Right lobe of liver (tissue), 6 donors: ENCODE measurements at regions not wholly inside any gene's neighbourhood (a gene's known extent, or its start where the extent isn't known, plus 50 kb on each side); places are given as distances from the start of the nearest gene placed in this dataset.

Experiments
- ATAC-seq, 4 donors: fragments of 200-7000 bp; cut with Tn5 transposase; one replicate each; pipeline ENCODE4 v1.9.1; 2020; ENCODE audit warnings: mild to moderate bottlenecking in 4 of 4, moderate library complexity in 4 of 4
- DNase-seq, 3 donors: peaks; one replicate each; pipeline ENCODE4 v3.0.0-alpha.2; 2020
- H3K27ac ChIP-seq, 3 donors: fragments of 200-600 bp; one replicate each; pipeline ENCODE4 v1.8.0; 2022
- H3K27me3 ChIP-seq, 2 donors: fragments of 200-600 bp; one replicate each; pipeline ENCODE4 v1.8.0; 2022
- H3K36me3 ChIP-seq, 4 donors: fragments of 200-600 bp; sonication (generic) in 1 of 4; one replicate each; pipeline versions ENCODE4 v1.5.1 to v1.8.0; 2017 to 2022; ENCODE audit warnings: control low read depth in 1 of 4
- H3K4me1 ChIP-seq, 4 donors: fragments of 200-600 bp; sonication (generic) in 1 of 4; one replicate each; pipeline versions ENCODE4 v1.5.1 to v1.8.0; 2017 to 2022; ENCODE audit warnings: control low read depth in 1 of 4
- H3K4me3 ChIP-seq, 3 donors: fragments of 200-600 bp; one replicate each; pipeline ENCODE4 v1.8.0; 2022
- H3K9me3 ChIP-seq, 4 donors: fragments of 200-600 bp; sonication (generic) in 1 of 4; one replicate each; pipeline versions ENCODE4 v1.5.1 to v1.8.0; 2017 to 2022; ENCODE audit warnings: control low read depth in 1 of 4
- POLR2A ChIP-seq: fragments of 450-650 bp; IDR thresholded peaks from one replicate; pipeline ENCODE4 v1.6.1; 2017; ENCODE audit warnings: antibody characterized with exemption, mild to moderate bottlenecking
- WGBS: methylation state at CpG from one replicate; pipeline ENCODE4 v1.1.6; 2018; ENCODE audit warnings: low coverage, low lambda C conversion rate; ENCODE audit not compliant: insufficient coverage; ENCODE audit errors: missing lambda C conversion rate; 5-methylcytosine and 5-hydroxymethylcytosine counted together
- intact Hi-C, 2 donors: fragments of 100-400 bp; cut with DNase I; formaldehyde crosslinking; loops; one replicate each; pipeline versions ENCODE4 v1.11.2 to v1.14.1; 2022
- TF ChIP-seq, protein P1 (sequence below), 4 donors: fragments of 200-600 bp in 3 of 4; fragments of 450-650 bp in 1 of 4; IDR thresholded peaks; one replicate each; pipeline versions ENCODE4 v1.5.1 to v1.8.0; 2016 to 2022; ENCODE audit warnings: antibody characterized with exemption in 4 of 4, mild to moderate bottlenecking in 2 of 4
- donor health status: DM: no; HTN: yes; CAD: no.
- donor health status: DM: no; HTN: no; CAD: no.
- donor health status: DM: no; HTN: no; CAD: no.
- donor health status: DM: no; HTN: yes; CAD: no.
- donor health status: DM: no; HTN: yes; CAD: no.

- intact Hi-C loops, result no loop called here
- no peaks in the 10 kb centered on the region for H3K27me3 ChIP-seq
- H3K27ac ChIP-seq, result no peak overlapping the region
- no peak for ATAC-seq
- no peaks in the 10 kb centered on the region for H3K4me1 ChIP-seq
- H3K36me3 ChIP-seq, result no peaks in the 10 kb centered on the region
- no CpG with 5 or more reads among the region's 1 CpG for WGBS
- no peak for DNase-seq
- H3K4me3 ChIP-seq, result no peak overlapping the region
- TF ChIP-seq POLR2A, result no peak
- TF ChIP-seq, protein P1, sequence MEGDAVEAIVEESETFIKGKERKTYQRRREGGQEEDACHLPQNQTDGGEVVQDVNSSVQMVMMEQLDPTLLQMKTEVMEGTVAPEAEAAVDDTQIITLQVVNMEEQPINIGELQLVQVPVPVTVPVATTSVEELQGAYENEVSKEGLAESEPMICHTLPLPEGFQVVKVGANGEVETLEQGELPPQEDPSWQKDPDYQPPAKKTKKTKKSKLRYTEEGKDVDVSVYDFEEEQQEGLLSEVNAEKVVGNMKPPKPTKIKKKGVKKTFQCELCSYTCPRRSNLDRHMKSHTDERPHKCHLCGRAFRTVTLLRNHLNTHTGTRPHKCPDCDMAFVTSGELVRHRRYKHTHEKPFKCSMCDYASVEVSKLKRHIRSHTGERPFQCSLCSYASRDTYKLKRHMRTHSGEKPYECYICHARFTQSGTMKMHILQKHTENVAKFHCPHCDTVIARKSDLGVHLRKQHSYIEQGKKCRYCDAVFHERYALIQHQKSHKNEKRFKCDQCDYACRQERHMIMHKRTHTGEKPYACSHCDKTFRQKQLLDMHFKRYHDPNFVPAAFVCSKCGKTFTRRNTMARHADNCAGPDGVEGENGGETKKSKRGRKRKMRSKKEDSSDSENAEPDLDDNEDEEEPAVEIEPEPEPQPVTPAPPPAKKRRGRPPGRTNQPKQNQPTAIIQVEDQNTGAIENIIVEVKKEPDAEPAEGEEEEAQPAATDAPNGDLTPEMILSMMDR (IDR thresholded peaks at IDR 0.05), result no peak
- no peaks in the 10 kb centered on the region for H3K9me3 ChIP-seq
Observed at GRCh38 chr21:20151741-20152140, 846.5 kb upstream of the NCAM2 start.

DNA sequence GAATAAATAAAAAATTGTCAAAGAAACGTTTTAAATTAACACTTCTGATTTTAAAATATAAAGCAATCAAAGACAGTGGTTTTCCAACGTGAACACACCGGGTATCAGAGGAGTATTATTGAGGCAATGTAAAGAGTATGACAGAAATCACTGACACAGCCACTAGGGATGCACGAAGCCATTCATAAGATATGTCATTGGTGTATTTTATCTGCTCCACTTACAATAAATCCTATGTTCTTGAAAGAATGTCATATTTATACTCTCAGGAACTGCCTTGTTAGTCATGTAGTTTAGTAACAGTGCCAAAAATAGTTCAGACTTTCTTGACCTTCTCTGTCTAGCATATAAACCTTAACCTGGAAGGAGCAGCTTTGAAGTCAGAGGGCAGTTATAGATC is 835.0 kb upstream of the NCAM2 start:
- intact Hi-C loops, result no loop called here
- no peaks in the 10 kb centered on the region for H3K36me3 ChIP-seq
- DNase-seq (no peak), ATAC-seq (no peak)
- TF ChIP-seq POLR2A, result no peak
- TF ChIP-seq, protein P1 (IDR thresholded peaks at IDR 0.05), result no peak
- no peaks in the 10 kb centered on the region for H3K9me3 ChIP-seq
- no peaks in the 10 kb centered on the region for H3K27me3 ChIP-seq
- no peak overlapping the region for H3K27ac ChIP-seq
- WGBS, result 53% methylated on average over 4 of the region's 4 CpGs
- H3K4me1 ChIP-seq, result no peaks in the 10 kb centered on the region
- no peak overlapping the region for H3K4me3 ChIP-seq

GRCh38 chr21:20167059-20167458 is 831.1 kb upstream of the NCAM2 start:
- Histone ChIP-seq H3K9me3 (no peaks in the 10 kb centered on the region), H3K4me3 (no peak overlapping the region), H3K27ac (no peak overlapping the region), H3K4me1 (peaks cover 0 to 7% (median 0%) of the 10 kb centered on the region in 4 donors), H3K27me3 (no peaks in the 10 kb centered on the region), H3K36me3 (no peaks in the 10 kb centered on the region)
- no peak for TF ChIP-seq POLR2A
- TF ChIP-seq, protein P1 (IDR thresholded peaks at IDR 0.05), result no peak
- no peak for ATAC-seq
- WGBS, result 75% methylated on average over 1 of the region's 1 CpG
- DNase-seq, result no peak
- intact Hi-C loops, result no loop called here

DNA sequence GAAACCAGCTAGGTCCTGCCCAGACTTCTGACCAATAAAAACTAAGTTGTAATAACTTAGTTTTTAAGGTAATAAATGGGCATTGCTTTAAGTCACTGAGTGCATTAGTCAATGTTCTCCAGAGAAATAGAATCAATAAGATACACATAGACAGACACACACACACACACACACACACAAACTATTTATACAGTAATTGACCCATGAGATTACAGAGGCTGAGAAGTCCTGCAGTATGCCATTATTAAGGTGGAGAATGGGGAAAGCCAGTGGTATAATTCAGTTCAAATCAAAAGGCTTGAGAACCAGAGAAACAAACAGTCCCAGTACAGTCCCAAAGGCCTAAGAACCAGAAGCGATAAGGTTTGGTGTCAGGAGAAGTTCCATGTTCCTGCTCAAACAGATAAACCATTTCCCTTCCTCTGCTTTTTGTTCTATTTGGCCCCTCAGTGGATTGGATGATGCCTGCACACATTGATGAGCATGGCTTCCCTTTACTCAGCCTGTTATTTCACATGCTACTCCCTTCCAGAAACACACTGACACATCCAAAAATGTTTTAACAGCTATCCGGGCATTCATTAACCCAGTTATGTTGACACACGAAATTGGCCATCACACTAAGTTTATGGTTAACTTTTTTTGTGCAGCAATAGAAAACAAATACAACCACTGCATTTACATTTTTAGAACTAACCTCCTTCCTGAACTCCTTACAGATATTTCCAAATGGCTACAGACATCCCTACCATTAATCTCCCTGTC is 828.2 kb upstream of the NCAM2 start:
- no peaks in the 10 kb centered on the region for H3K27me3 ChIP-seq
- intact Hi-C loops, result no loop called here
- no peak overlapping the region for H3K4me3 ChIP-seq
- WGBS, result 20% methylated on average over 3 of the region's 3 CpGs
- H3K9me3 ChIP-seq, result no peaks in the 10 kb centered on the region
- H3K4me1 ChIP-seq, result peaks cover 0 to 7% (median 0%) of the 10 kb centered on the region in 4 donors
- DNase-seq (no peak), ATAC-seq (peak; percentile 83 to 96 (median 88))
- TF ChIP-seq, protein P1 (IDR thresholded peaks at IDR 0.05), result no peak
- TF ChIP-seq POLR2A, result no peak
- peak overlapping the region in 1 of 3 donors; percentile 33 for H3K27ac ChIP-seq
- H3K36me3 ChIP-seq, result no peaks in the 10 kb centered on the region
